ENCODE measurements at regions not wholly inside any gene's neighbourhood (a gene's known extent, or its start where the extent isn't known, plus 50 kb on each side); places are given as distances from the start of the nearest gene placed in this dataset.

DNA sequence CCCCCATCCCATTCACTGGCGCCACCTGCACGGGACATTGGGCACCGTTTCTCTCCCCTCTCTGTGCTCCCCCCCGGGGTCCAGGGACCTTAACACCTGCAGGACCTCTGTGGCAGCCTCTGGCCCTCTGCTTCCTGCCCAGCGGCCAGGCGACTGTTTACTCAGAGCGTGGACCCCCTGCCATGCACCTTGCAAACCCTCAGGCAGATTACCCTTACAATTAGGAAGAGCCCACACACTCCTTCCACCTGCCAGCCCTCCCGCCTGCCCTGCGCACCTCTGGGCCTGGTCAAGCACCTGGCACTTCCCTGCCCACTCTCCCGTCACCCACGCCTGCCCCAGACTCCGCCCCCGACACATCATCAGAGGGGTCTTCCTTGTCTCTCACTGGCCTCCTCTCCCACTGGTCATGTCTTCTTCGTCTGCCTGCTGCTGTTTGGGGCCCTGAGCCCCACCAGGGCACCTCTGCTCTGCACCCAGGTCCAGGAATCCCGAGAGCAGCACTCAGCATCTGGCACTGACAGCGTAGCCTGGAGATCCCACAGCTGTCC, 281.3 kb upstream of the IRX4 start:
- no peak for TF ChIP-seq EZH2 (optimal IDR thresholded peaks at IDR 0.05; ENCODE audit: low read depth, low read length)
- TF ChIP-seq, protein P1, sequence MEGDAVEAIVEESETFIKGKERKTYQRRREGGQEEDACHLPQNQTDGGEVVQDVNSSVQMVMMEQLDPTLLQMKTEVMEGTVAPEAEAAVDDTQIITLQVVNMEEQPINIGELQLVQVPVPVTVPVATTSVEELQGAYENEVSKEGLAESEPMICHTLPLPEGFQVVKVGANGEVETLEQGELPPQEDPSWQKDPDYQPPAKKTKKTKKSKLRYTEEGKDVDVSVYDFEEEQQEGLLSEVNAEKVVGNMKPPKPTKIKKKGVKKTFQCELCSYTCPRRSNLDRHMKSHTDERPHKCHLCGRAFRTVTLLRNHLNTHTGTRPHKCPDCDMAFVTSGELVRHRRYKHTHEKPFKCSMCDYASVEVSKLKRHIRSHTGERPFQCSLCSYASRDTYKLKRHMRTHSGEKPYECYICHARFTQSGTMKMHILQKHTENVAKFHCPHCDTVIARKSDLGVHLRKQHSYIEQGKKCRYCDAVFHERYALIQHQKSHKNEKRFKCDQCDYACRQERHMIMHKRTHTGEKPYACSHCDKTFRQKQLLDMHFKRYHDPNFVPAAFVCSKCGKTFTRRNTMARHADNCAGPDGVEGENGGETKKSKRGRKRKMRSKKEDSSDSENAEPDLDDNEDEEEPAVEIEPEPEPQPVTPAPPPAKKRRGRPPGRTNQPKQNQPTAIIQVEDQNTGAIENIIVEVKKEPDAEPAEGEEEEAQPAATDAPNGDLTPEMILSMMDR (IDR thresholded peaks at IDR 0.05; ENCODE audit: low read length) = no peak
- Histone ChIP-seq H3K4me2 (ENCODE audit: low read depth, low read length) (no peak overlapping the region), H3K36me3 (replicated peaks; ENCODE audit: insufficient read depth, low read length) (no peaks in the 10 kb centered on the region), H3K27ac (ENCODE audit: low read length) (no peak overlapping the region), H3K79me2 (ENCODE audit: low read length) (no peaks in the 10 kb centered on the region), H3K27me3 (replicated peaks; ENCODE audit: insufficient read depth, low read length) (peaks cover 11% of the 10 kb centered on the region), H3K9ac (ENCODE audit: low read length) (no peak overlapping the region), H4K20me1 (ENCODE audit: insufficient read depth, low read length) (no peaks in the 10 kb centered on the region), H3F3A (ENCODE audit: insufficient read depth, low read length) (no peaks in the 10 kb centered on the region), H3K9me3 (replicated peaks; ENCODE audit: insufficient read depth, low read length) (no peaks in the 10 kb centered on the region), H3K9me2 (replicated peaks; ENCODE audit: insufficient read depth, low read length) (no peaks in the 10 kb centered on the region), H3K4me3 (ENCODE audit: low read length) (no peak overlapping the region), H2AFZ (ENCODE audit: low read length) (no peak overlapping the region), H3K4me1 (ENCODE audit: low read length) (no peaks in the 10 kb centered on the region)
- no peak for DNase-seq

DNA sequence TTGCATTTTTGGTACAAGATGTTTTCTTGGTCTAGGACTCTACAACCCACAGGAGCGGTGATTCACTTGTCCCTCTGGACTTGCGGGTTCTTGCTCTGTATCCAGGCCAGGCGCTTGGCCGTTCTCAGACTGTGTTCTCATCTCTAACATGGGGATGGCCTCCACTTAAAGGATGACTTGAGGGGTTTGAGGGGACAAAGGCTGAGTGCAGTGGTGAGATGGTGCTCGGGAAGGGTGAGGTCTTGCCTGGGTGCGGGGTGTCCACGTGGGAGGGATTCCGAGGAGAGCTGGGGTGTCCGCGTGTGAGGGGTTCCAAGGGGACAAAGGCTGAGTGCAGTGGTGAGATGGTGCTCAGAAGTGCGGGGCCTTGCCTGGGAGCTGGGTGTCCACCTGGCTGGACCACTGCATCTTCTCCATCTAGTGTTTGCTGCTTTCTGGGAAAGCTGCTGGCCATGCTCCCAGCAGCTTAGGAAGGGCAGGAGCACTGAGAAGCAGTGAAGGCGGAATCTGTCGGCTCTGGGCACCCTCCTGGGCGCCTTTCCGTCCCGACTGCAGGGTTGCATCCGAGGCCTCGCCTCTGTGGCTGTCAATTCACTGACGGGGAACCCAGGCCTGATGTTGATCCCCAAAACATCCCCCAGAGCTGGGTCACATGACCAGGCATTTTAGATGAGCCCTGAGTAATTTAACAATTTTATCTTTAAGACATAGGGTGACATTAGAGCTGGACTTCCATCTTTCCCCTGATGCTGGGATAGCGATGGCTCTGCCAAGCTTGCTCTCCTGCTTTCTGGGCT, 280.5 kb upstream of the IRX4 start:
- Histone ChIP-seq H4K20me1 (ENCODE audit: insufficient read depth, low read length) (no peaks in the 10 kb centered on the region), H3K36me3 (replicated peaks; ENCODE audit: insufficient read depth, low read length) (no peaks in the 10 kb centered on the region), H3K27ac (ENCODE audit: low read length) (no peak overlapping the region), H3K9me3 (replicated peaks; ENCODE audit: insufficient read depth, low read length) (no peaks in the 10 kb centered on the region), H3K9me2 (replicated peaks; ENCODE audit: insufficient read depth, low read length) (no peaks in the 10 kb centered on the region), H2AFZ (ENCODE audit: low read length) (no peak overlapping the region), H3K4me2 (ENCODE audit: low read depth, low read length) (no peak overlapping the region), H3K4me3 (ENCODE audit: low read length) (no peak overlapping the region), H3K9ac (ENCODE audit: low read length) (no peak overlapping the region), H3K4me1 (ENCODE audit: low read length) (no peaks in the 10 kb centered on the region), H3K79me2 (ENCODE audit: low read length) (no peaks in the 10 kb centered on the region), H3F3A (ENCODE audit: insufficient read depth, low read length) (no peaks in the 10 kb centered on the region), H3K27me3 (replicated peaks; ENCODE audit: insufficient read depth, low read length) (peaks cover 4% of the 10 kb centered on the region; the same call in 1 of the 2 replicates)
- DNase-seq = no peak
- TF ChIP-seq, protein P1 (IDR thresholded peaks at IDR 0.05; ENCODE audit: low read length) = no peak
- TF ChIP-seq EZH2 (optimal IDR thresholded peaks at IDR 0.05; ENCODE audit: low read depth, low read length) = no peak
- TF ChIP-seq EZH2phosphoT487 (IDR thresholded peaks at IDR 0.05; ENCODE audit: low read length) = no peak

DNA sequence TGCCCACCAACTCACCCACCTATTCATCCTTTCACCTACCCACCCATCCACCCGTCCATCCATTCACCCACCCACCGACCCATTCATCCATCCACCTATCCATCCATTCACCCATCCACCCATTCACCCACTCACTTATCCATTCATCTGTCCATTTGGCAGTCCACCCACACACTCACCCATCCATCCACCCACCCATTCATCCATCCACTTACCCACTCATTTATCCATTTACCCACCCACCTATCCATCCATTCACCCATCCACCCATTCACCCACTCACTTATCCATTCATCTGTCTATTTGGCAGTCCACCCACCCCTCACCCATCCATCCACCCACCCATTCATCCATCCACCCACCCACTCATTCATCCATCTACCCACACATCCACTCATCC, 278.1 kb upstream of the IRX4 start:
- DNase-seq = no peak
- Histone ChIP-seq H3K4me1 (ENCODE audit: low read length) (no peaks in the 10 kb centered on the region), H3K9ac (ENCODE audit: low read length) (no peak overlapping the region), H3K9me3 (replicated peaks; ENCODE audit: insufficient read depth, low read length) (no peaks in the 10 kb centered on the region), H3K36me3 (replicated peaks; ENCODE audit: insufficient read depth, low read length) (no peaks in the 10 kb centered on the region), H3F3A (ENCODE audit: insufficient read depth, low read length) (no peaks in the 10 kb centered on the region), H3K4me3 (ENCODE audit: low read length) (no peak overlapping the region), H3K79me2 (ENCODE audit: low read length) (no peaks in the 10 kb centered on the region), H4K20me1 (ENCODE audit: insufficient read depth, low read length) (no peaks in the 10 kb centered on the region), H3K27ac (ENCODE audit: low read length) (no peak overlapping the region), H2AFZ (ENCODE audit: low read length) (no peak overlapping the region), H3K27me3 (replicated peaks; ENCODE audit: insufficient read depth, low read length) (no peaks in the 10 kb centered on the region), H3K9me2 (replicated peaks; ENCODE audit: insufficient read depth, low read length) (no peaks in the 10 kb centered on the region), H3K4me2 (ENCODE audit: low read depth, low read length) (no peak overlapping the region)
- TF ChIP-seq, protein P1 (IDR thresholded peaks at IDR 0.05; ENCODE audit: low read length) = no peak
- TF ChIP-seq EZH2 (optimal IDR thresholded peaks at IDR 0.05; ENCODE audit: low read depth, low read length) = no peak
- no peak for TF ChIP-seq EZH2phosphoT487 (IDR thresholded peaks at IDR 0.05; ENCODE audit: low read length)
